ENCODE measurements at regions not wholly inside any gene's neighbourhood (a gene's known extent, or its start where the extent isn't known, plus 50 kb on each side); places are given as distances from the start of the nearest gene placed in this dataset.

- DNase-seq (ENCODE audit: low read depth in 2 of 2) = no peak
Observed at GRCh38 chr4:56240554-56241174, 146.6 kb downstream of the AASDH start.

DNA sequence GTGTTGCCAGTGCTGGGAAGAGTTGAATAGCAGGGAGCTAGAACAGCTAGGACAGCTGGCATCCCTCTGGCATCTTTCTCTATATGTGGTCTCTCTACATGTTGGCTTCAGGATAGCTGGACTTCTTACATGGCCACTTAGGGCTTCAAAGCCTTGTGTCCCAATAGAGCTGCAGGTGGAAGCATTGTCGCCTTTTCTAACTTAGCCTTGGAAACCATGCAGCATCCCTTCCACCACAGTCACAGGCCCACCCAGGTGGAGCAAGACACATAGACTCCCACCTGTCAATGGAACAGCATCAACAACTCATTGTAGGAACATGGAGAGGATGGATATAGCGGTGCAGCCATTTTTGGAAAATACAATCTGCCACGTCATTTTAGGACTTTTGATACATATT lies 149.0 kb downstream of the AASDH start:
- DNase-seq (ENCODE audit: low read depth in 2 of 2) = no peak

- DNase-seq (ENCODE audit: low read depth in 2 of 2) = no peak
Observed at GRCh38 chr4:56235725-56236124, 151.6 kb downstream of the AASDH start.

DNA sequence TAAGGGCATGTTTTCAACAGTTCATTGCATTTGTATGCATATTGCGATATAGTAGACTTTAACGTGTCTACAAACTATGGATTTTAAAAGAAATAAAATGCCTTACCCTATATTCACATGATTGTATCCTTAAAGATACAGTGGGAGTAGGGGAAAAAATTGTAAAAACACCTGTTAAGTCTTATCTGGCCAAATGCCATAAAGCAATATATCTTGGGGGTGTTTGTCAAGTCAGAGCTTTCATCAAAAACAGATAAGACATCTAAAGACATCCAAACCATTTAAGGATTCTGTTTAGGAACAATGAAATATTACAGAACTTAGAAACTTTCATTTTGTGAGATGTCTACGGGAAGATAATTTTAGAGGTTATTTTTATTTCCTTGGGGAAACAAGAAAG lies 152.3 kb downstream of the AASDH start:
- no peak for DNase-seq (ENCODE audit: low read depth in 2 of 2)

GRCh38 chr4:56234098-56234497 lies 153.2 kb downstream of the AASDH start:
- no peak for DNase-seq (ENCODE audit: low read depth in 2 of 2)

- DNase-seq (ENCODE audit: low read depth in 2 of 2) = no peak
Observed at GRCh38 chr4:56231410-56231809, 155.9 kb downstream of the AASDH start.

DNA sequence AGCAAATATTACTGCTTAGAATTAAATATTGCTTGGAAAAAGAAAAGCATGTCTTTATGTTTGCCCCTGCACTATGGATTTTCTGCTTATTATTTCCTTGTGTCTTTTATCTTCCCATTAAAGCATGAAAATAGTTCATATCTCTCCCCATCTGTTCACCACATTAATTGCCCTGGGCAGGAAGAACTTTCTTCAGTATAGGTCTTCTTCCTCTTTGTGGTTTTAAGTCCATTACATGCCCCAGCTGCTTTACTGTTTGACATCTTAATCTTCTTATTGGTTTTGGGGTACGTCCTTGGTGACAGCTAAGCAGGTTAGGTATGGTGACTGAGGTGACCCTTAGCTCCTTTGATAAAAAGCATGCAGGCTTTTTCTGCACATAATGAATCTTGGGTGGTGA lies 157.3 kb downstream of the AASDH start:
- no peak for DNase-seq (ENCODE audit: low read depth in 2 of 2)

- no peak for DNase-seq (ENCODE audit: low read depth in 2 of 2)
Observed at GRCh38 chr4:56227301-56227835, 159.9 kb downstream of the AASDH start.

GRCh38 chr4:56226579-56226978 lies 160.7 kb downstream of the AASDH start:
- DNase-seq (ENCODE audit: low read depth in 2 of 2) = no peak

DNA sequence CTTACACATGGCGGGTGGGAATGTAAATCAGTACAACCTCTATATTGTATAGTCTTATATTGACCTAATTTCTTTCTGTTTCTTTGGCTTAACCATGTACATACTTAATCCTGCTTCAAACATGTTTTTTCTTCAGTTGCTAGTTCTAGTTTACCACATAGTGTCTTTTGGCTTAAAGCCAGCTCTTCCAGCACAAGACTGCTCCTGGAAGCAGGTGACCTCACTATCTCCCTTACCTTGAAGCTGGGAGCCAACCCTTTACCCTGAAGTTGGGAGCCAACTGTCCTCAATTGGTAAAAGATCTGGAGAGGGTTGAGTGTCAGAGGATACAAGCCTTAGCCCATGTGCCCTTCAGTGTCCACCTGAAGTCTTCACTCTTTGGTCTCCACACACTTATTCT lies 162.7 kb downstream of the AASDH start:
- no peak for DNase-seq (ENCODE audit: low read depth in 2 of 2)

- no peak for DNase-seq (ENCODE audit: low read depth in 2 of 2)
Observed at GRCh38 chr4:56222514-56222913, 164.8 kb downstream of the AASDH start.

- no peak for DNase-seq (ENCODE audit: low read depth in 2 of 2)
Observed at GRCh38 chr4:56220261-56220660, 167.0 kb downstream of the AASDH start.

DNA sequence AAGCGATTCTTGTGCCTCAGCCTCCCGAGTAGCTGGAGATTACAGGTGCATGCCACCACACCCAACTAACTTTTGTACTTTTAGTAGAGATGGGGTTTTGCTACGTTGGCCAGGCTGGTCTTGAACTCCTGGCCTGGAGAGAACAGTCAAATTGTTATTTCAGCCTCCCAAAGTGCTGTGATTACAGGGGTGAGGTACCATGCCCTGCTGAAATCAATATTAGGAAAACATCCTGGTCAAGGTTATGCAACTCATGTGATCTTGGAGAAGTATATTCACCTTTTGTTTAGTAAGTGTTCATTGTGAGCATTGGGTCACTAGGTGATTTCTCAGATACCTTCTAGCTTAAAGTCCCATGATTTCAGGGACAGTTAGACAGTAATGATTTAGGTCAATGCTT lies 167.8 kb downstream of the AASDH start:
- DNase-seq (ENCODE audit: low read depth in 2 of 2) = no peak

DNA sequence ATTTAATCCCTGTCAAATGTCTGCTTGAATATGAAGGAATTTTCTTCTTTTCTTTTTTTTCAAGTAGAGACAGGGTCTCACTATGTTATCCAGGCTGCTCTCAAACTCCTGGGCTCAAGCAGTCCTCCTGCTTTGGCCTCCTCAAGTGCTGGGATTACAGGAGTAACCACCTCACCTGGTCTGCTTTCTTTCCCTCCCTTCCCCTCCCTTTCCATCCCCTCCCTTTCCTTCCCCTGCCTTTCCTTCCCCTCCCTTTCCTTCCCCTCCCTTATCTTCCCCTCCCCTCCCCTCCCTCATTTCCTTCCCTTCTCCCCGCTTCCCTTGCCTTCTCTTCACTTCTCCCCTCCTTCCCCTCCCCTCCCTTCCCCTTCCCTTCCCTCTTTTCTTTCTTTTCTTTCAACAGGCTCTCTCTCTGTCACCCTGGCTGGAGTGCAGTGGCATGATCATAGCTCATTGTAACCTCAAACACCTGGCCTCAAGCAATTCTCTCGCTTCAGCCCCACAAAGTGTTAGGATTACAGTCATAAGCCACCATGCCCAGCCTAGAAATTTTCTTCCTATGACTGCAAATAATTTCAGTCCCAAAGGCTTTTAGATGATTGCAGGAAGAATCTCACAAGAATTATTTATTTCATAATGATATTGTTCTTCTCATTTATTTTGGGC lies 168.9 kb downstream of the AASDH start:
- DNase-seq (ENCODE audit: low read depth in 2 of 2) = no peak

- no peak for DNase-seq (ENCODE audit: low read depth in 2 of 2)
Observed at GRCh38 chr4:56217343-56217890, 169.9 kb downstream of the AASDH start.

DNA sequence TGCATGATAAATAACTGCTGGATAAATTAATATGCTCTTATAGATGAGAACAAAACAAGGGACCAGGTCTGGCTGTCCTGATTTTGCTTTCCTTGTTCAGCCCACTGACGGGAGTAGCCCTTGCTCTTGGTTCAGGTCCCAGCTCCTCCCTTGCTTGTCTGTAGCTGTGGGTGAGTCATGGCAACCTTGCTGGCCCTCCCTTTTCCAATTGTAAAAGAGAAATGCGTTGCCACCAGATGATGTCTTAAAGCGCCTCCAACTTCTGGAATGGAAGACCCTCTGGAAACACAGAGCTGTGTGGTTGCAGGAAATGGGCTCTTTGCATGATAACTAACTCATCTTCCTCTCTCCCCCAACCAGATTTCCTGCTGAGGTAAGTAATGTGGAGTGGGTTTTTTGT lies 171.4 kb downstream of the AASDH start:
- peak in 1 of 2 donors; percentile 65 for DNase-seq (ENCODE audit: low read depth in 2 of 2)

GRCh38 chr4:56215141-56215783 lies 172.0 kb downstream of the AASDH start:
- peak in 1 of 2 donors; percentile 11 for DNase-seq (ENCODE audit: low read depth in 2 of 2)

DNA sequence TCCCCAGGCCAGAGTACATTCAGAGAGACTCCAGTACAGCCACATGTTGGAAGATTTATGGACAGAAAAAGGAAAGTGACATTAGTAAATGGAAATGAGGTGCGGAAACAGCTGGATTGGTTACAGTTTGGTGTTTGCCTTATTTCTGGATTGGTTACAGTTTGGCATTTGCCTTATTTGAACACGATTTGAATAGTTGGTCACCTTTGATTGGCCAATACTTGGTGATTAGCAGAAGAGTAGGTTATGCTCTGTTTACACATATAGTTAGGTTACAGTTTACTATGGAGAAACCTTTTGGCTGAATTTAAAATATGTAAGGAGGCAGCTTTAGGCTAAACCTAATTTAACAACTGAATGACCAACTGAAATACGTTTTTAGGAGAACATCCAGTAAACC lies 173.7 kb downstream of the AASDH start:
- DNase-seq (ENCODE audit: low read depth in 2 of 2) = no peak

DNA sequence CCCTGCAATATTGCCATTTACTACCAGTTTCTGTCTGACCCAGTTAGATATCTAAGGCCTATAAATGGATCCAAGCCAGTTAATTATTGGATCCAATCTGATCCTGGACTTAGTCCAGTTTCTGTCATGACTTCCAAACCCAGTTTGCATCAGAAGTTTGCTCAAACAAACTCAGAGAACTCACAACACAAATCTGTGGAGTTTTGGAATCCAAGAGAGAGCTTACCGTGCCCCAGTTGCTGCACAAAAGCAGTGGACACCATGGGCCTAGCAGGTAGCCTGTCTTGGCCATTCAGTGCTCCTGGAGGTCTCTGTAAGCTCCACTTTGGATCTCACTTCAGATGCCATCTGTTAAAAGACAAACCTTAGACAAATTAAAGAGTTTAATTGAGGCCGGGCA lies 174.5 kb downstream of the AASDH start:
- DNase-seq (ENCODE audit: low read depth in 2 of 2) = no peak

- DNase-seq (ENCODE audit: low read depth in 2 of 2) = no peak
Observed at GRCh38 chr4:56211202-56211601, 176.1 kb downstream of the AASDH start.

DNA sequence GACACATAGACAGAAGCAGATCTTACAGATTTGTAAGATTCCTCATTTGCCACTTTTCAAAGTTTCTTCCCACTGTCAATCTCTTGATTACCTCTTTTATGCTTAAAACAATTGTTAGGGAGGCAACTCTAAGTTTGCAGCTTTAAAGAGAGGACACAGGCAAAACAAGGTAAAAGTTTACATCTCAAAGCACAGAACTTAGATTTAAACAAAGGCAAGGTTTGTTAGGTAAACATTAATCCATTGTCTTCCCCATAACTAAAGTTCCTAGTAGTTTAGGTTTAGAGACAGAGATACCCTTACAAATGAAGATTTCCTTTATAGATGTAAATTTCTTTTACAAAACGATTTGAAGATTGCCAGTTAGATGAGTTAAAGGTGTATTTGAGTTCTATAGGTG lies 176.9 kb downstream of the AASDH start:
- no peak for DNase-seq (ENCODE audit: low read depth in 2 of 2)

DNA sequence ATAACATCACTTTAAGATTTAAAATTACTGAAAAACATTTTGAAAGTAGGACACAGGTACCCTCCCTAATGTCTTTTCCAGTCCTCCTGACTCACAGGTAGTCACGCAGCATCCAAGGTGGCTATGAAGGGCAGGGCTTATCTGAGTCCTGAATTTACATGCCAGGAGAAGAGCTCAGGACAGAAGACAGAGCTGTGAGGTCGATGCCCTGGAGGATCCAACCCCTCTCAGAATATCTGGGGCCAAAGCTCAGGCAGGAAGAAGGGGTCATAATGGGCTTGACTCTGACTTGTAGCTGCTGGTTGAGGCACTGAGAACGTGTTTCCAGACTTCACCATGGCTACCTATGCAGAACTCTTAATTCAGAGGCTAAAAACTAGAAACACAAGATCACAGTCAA lies 177.5 kb downstream of the AASDH start:
- no peak for DNase-seq (ENCODE audit: low read depth in 2 of 2)

DNA sequence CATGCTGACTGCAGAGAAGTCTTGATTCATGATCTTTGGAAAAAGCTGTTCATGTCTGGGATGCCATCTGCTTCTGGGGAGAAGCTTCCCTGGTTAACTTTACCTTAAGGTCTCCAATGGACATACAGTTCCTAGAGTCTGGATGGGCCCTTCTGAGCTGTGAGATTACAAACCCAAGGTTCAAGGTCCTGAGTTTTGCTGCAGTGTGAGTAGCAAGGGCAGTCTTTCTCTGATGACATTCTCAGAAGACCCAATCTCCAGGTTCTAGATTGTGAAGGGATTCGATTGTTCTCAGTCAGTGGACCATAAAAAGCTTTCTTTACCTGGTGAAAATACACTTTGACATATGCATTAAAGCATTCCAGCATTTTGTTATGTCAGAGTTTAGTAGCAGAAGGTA lies 179.2 kb downstream of the AASDH start:
- no peak for DNase-seq (ENCODE audit: low read depth in 2 of 2)

All from dermis microvascular lymphatic vessel endothelial cell (primary cell).